HG03575 (cell line): ENCODE measurements at regions not wholly inside any gene's neighbourhood (a gene's known extent, or its start where the extent isn't known, plus 50 kb on each side); places are given as distances from the start of the nearest gene placed in this dataset.
A peak's percentile ranks its signal among the peaks of the same experiment; 100 is the strongest.

ENCODE experiments used
- ATAC-seq: cut with Tn5 transposase; IDR thresholded peaks from one replicate; pipeline ENCODE4 v1.9.1; 2021; ENCODE audit not compliant: unreplicated experiment, insufficient number of reproducible peaks, low FRiP score; ENCODE audit errors: extremely low read depth

DNA sequence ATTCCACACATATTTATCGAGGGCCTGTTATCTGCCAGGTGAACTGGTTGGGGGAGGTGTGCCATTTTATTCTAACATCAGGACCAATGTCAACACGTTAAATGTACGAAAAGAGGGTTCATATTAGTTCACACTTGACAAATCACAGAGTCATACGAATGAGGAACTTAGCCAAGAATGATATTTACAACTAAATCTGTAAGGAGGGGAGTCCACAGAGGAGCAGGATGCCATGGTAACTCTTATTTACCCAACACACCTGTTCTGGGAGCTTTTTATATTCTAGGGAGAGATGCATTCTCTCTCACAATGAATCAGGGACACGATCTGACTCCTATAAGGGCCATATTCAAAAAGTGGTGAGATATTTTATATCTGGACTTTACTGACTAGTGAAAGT, 144.1 kb downstream of the CDC42EP3 start:
- ATAC-seq = no peak

DNA sequence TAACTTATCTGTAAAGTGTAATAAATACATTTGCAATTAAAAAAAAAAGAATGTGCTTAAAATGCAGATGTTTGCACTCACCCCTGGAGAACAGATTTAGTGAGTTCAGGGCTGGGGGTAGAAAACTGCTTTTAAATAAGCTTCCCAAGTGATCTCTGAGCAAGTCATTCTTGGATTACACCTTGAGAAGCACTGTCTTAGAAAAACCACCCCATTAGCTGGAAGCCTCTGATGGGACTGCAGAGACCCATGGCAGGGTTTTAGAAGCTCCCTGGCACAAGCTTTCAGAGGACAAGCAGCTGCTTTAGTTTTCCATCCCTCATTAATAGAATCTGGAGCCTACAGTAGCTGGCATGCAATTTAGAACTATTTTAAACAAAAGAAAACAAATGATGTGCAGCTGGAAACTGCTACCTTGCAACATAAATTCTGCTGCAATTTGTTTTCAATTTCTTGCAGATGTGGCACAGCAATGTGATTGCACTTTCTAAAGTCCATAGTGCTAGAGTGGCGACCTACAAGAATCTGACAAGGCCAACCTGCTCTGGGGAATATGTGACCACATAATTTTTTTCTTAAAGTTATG, 141.5 kb downstream of the CDC42EP3 start:
- no peak for ATAC-seq

DNA sequence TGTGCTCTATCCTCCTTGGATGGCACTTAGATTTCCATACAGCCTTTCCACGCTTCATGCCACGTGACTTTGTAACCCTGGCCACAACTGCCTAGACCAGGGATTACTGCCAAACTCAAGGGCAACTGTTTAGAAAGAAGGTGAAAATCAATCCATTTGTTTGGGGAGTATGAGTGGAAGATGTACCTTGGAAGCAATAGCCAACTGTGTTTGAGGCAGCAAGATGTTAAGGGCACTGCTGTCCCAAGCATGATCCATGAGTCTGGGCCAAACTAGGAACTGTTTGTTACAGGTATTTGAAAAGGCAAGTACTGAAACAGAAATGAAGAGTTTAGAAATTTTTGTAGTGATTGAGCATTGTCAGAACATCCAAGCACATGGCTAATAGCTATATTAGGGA, 138.9 kb downstream of the CDC42EP3 start:
- ATAC-seq = no peak

DNA sequence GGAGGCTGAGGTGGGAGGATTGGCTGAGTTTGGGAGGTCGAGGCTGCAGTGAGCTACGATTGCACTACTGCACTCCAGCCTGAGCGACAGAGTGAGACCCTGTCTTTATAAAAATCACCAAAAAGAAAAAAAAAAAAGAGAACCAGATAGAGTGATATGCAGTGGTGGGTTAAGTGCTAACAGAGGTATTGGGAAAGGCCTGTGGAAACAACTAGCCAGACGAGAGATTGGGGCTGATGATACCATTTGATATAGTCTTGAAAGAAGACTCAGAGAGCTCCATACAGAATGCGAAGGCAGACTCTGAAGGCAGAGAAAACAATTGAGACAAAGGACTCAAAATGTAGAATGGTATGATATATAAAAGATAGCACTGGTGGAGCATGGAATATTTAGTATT, 134.1 kb downstream of the CDC42EP3 start:
- ATAC-seq = no peak

DNA sequence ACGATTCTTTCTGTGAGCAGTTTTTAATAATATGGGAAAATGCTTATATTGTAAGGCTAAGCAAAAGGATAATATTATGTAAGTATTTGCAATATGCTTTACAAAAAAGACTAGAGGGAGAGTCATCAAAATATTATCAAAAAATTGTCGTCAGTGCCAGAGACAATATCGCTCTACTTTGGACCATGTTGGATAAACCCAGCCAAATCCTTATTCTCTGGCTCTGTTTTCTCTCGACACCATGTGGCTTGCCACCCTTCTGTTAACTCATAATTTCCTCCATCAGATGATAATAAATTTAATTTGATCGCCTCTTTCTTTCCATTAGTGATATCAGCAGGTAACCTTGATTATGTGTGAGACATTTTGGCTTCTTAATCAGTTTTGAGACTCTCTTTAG, 129.9 kb downstream of the CDC42EP3 start:
- no peak for ATAC-seq

DNA sequence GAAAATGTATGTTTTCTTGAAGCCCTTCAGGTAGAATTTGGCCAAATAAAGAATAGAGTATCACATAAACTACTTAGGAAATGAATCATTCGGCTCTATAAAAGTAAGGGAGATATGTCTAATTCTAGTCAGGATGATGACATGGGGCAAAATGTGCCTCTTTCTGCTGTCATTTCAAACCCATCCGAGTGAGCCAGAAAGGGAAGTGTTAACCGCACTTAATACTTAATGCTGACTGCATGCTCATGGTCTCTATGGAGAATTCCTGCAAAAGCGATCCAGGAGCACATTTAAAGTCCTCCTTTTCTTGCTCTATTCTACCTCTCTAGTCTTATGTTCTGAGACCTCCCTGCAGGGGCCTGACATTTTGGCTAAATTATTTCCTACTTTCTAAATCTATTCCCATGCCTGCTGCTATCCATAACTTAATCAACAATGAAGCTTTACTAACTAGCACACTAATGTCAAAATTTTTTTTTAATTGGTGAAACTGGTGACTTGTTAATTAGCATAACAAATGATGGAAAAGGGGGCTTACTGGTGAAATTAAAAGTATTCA, 127.4 kb downstream of the CDC42EP3 start:
- no peak for ATAC-seq

DNA sequence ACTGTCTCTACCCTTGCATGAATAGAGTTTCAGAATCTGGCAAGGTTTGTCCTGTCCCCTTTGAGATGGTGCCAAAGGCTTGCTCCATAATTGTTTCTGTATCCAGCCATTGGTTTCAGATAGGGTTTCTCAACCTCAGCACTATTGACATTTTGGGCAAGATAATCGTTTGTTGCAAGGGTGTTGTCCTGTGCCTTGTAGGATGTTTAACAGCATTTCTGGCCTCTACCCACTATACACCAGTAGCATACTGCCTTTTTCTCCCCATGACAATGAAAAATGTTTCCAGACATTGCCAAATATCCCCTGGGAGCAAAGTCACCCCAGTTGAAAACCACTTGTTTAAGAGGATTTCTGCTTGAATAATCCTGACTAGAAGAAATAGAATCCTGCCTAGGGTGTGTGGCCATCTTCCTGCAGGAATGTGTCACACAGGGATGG, 126.8 kb downstream of the CDC42EP3 start:
- ATAC-seq = no peak

DNA sequence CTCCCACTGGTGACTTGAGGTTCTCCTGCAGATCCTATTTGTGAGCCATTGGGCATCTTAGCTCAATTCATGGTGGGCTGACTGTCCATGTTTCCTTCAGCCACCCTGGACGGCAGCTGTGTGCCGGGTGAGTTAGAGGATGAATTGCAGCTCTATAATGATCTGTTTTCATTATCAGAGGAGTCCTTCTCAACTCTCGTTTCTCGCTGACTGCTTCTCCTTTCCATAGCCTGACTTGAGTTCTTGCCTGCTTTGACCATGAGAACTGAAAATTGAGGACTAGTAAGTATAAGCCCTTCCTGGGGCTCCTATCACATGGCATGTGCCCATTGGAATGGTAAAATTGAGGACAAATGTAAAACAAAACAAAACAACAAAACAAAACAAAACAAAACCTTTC, 121.8 kb downstream of the CDC42EP3 start:
- no peak for ATAC-seq

DNA sequence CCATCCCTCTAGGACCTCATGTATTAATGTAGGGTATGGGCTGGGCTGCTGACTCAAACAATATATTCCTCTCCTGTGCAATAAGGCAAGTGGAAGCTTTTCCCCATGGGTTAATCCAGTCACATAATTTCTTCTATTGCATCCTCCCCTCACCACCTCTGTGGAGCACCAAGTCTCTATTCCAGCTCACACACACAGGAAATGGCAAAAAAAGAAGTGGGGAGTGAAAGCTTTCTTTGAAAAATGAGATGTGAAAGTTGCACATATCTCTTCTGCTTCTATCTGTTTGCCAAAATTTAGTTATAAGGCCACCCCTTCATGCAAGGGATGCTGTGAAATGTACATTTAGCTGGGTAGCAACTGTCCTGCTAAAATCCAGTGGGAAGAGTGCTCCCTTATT, 121.3 kb downstream of the CDC42EP3 start:
- ATAC-seq = no peak

DNA sequence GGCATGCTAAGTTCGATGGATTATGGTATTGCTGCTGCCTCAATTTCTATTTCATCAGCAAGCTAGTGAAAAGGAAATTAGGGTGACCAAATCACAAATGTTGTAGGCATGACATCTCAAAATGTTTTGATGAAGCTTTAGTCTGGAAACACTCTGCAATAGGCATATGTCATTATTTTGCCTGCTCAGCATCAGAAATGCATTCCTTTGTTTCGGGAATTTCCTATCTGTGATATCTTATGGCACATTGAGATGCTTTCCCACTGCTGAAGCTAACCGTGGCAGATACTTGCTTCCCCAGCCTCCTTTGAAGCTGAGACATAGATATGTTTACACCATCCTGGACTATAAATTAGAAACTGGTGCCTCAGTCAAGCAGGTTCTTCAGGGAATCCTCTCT, 119.7 kb downstream of the CDC42EP3 start:
- no peak for ATAC-seq

DNA sequence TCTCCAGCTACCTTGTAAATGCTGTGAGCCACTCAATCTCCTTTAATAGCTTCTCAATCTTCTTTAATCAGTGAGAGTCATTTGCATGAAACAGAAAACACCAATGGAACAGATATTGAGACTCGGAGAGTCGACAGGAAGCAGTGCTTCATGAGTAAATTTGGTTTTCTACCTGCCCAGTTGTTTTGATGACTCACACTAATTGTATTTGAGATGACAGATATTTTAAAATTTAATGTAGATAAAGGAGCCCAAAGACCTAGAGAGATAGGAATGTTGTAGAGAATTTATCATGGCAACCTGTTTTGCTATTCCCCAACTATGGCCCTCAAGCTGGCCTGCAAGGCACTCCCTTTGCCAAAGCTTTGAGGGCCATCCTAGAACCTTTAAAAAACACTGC, 119.1 kb downstream of the CDC42EP3 start:
- ATAC-seq = no peak

DNA sequence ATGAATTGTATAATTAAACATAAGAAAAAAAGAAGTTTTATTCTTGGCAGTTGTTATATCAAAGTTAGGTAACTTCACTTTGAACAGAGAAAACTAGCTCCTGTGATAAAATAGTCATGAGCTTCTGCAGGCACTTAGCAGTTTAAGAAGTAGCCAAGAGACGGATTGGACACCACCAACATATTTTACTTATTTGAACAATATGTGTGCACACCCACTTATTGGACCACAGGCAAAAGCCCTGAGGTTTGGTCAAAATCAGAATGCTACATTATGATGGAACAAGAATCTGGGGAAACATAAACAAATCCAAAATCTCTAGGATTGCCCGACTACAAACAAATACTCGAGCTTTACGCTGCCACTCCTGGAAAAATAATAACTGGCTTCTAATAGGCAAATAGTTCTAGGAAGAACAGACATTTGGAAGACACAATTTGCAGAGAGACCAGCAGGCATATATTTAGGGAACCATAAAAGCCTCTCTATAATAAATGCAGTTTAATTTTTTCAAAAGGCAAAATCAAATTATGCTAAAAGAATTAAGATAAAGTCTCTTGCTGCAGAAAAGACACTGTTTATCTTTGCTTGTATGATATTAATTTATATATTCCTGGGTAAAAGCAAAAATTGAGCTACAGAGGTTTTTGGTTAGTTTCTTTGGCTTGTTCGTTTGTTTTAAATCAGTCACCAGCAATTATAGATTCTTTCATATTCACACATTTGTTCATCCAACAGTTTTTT, 117.9 kb downstream of the CDC42EP3 start:
- ATAC-seq = no peak

DNA sequence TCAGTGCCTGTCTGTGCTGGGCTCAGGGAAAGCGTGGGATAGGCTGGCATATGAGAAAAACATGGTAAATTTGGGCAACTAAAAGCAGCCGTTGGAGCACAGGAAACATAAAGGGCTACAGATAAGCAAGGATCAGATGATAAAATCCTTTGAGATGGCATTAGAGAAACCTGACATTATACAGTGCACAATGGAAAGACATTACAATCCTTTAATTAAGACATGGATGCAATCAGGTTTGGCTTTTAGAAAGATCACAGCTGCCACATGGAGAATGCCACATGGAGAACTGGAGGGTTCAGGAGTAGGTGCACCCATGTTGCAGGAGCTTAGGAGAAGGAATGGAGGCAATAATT, 117.3 kb downstream of the CDC42EP3 start:
- no peak for ATAC-seq

DNA sequence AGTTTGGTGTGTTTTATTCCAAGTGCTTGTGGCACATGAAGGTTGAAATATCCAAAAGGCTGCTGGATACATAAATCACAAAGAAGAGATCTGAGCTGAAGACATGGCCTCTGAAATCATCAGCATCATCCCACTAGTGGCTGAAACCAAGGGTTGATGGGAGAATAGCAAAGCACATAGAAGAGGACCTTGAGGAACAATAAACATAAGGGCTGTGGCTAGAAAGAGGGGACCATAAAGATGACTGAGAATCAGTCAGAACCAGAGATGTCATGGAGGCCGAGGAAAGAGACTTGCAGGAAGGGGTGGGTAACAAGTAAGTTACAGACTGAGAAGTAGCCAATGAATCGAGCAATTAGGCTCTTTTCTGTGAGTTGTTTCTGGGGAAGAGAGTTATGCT, 116.8 kb downstream of the CDC42EP3 start:
- no peak for ATAC-seq

DNA sequence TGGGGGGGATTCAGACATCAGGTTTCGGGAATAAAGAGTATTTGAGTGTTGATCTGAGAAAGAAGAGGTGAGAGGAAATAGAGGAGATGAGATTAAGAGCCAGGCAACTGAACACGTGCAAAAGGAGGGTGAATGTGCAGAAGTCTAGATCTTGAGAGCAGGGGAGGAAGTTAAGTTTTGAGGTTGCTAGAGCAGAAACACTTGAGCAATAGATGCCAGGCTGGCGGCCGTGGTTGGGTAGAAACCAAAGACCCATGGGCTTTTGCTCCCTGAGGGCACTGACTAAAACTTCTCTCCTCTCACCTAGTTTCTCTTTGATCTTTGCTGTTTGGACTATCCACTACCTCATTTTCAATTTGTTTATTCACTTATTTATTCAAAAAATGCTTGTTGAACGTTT, 116.0 kb downstream of the CDC42EP3 start:
- no peak for ATAC-seq

DNA sequence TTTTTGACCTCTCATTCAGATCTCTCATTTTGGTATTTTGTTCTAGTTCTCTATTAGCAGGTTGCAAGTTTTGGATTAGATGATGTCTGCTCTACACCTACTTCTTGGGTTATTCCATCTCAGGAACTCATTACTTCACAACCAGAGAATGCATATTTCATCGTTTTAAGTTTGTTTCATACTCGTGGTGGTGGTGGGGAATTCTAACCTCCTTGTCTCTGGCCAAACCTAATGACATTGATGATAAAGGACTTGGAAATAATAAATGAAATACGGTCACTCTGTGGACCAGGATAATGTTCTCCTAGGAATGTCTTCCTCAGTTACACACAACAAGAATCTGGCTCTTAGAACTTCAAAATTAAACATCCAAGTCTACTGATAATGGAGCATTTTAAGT, 115.2 kb downstream of the CDC42EP3 start:
- no peak for ATAC-seq

DNA sequence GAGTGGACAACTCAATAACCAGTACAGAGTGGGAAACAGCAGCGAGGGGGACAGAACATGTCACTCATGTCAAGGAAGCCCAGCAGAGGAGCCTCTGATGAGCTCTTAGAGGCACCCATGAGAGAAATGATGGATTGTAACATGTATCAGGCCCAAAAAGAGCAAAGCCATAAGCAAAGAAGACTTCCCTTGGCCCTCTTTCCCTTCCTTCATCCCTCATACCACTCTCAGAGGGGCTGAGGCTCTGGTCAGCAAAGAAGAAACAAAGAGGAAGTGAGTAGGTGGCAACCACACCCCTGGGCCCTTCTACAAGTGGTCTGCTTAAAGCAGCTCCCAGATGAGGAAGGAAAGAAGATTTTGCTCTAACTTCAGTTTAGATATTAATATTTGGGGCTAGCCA, 112.8 kb downstream of the CDC42EP3 start:
- ATAC-seq = peak; percentile 48

DNA sequence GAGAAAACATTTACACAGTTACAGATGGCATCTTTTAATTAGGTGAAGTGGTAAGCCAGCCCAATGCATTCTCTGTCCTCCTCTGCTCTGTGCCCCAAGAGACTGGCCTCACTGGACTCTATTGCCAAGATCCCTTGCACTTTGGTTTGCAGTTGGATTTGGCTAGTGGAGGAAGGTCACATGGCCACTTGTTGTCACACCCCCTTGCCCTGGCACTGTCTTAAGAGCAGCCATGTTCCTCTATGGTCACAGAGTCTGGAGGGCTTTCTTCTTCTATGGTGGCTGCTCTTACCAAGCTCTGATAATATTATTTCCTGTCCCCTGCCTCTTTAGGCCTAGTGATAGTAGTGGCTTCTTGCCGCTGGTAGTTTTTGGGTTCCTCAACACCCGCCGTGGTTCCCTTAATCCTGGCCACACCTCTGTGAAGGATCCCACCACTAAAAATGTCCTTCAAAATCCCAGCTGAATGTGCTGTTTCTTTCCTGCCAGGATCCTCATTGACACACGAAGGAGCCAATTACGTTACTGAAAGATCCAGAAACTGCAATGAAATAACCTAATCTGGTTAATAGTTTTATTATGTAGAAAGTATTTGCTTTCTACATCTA, 111.1 kb downstream of the CDC42EP3 start:
- no peak for ATAC-seq

DNA sequence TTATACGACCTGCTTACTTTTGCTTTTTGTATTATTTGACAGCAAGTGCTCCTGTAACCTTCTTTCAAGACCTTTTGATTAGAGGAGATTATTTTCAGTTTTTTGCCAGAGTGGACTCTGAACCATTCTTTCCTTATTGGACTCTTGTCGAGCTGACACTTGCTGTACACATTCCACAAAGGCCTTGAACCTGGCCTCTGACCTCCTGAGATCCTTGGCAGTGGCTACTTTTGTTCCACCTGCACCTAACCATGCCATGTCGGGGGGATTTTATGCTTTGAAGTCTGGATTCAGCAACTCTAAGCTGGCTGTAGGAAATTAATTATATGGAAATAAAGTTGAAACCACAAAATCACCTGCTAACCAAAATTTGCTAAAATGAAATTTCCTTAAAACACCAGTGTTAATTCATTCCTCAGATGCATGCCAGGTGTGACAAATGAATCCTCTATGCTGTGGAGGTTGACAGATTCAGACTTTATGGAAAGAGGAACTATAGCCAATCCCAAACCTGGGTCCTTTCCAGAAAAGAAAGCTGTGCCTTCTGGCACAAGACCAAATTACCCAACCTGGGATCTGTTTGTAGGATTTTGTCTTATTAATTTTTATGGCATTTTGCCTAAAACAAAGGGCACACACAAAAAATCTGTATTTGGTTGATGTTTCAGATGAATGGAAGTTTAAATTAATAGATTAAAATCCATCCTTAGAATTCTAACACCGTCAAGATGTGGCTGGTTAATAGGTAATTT, 110.4 kb downstream of the CDC42EP3 start:
- no peak for ATAC-seq
